ENCODE measurements at regions not wholly inside any gene's neighbourhood (a gene's known extent, or its start where the extent isn't known, plus 50 kb on each side); places are given as distances from the start of the nearest gene placed in this dataset.

DNA sequence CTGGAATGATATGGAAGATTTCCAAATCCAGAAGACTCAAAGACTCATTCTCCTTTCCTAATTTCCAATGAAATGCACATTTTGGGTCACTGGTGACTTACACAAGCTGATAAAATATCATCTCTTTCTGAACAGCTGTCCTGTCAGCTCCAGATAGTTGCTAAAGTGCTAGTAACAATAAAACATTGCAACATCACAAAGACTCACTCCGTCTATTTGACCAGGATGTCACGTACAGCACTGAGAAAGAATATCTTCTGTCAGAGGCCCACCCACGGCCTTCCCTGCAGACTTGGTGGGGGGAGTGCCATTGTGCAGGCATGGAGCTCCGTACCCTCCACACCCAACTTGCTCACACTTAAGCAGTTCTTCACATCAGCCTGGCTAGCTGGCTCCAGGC lies 78.9 kb upstream of the EGR2 start:
- Mint-ChIP-seq H3K27ac (ENCODE audit: unreplicated experiment) (no peak overlapping the region), H3K4me1 (ENCODE audit: unreplicated experiment) (no peaks in the 10 kb centered on the region), H3K9me3 (ENCODE audit: unreplicated experiment) (no peaks in the 10 kb centered on the region), H3K36me3 (ENCODE audit: low read depth, unreplicated experiment) (no peaks in the 10 kb centered on the region), H3K4me3 (ENCODE audit: unreplicated experiment) (no peak overlapping the region), H3K27me3 (ENCODE audit: unreplicated experiment) (peaks cover 1% of the 10 kb centered on the region)
- DNase-seq (ENCODE audit: low spot score): no peak
- TF ChIP-seq, protein P1, sequence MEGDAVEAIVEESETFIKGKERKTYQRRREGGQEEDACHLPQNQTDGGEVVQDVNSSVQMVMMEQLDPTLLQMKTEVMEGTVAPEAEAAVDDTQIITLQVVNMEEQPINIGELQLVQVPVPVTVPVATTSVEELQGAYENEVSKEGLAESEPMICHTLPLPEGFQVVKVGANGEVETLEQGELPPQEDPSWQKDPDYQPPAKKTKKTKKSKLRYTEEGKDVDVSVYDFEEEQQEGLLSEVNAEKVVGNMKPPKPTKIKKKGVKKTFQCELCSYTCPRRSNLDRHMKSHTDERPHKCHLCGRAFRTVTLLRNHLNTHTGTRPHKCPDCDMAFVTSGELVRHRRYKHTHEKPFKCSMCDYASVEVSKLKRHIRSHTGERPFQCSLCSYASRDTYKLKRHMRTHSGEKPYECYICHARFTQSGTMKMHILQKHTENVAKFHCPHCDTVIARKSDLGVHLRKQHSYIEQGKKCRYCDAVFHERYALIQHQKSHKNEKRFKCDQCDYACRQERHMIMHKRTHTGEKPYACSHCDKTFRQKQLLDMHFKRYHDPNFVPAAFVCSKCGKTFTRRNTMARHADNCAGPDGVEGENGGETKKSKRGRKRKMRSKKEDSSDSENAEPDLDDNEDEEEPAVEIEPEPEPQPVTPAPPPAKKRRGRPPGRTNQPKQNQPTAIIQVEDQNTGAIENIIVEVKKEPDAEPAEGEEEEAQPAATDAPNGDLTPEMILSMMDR (IDR thresholded peaks at IDR 0.05; ENCODE audit: unreplicated experiment): no peak

DNA sequence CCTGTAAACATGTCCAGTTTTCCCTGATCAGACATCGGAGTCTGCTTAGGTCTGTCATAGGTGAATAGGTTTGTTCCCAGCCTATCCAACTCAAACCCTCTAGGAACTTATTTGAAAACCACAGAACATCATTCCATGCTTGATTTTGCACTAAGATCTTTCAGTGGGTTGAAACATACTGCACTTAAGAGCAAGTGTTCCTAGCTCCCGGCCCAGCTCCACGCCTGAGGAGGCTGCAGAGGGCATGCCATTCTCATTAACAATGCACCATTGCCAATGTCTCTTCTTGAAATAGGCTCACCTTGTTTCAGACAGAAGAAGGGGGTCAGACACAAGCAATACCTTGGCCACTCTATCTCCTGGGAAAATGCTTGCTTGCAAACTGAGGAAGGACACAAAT lies 78.0 kb upstream of the EGR2 start:
- Mint-ChIP-seq H3K36me3 (ENCODE audit: low read depth, unreplicated experiment) (no peaks in the 10 kb centered on the region), H3K4me3 (ENCODE audit: unreplicated experiment) (no peak overlapping the region), H3K9me3 (ENCODE audit: unreplicated experiment) (no peaks in the 10 kb centered on the region), H3K4me1 (ENCODE audit: unreplicated experiment) (no peaks in the 10 kb centered on the region), H3K27ac (ENCODE audit: unreplicated experiment) (no peak overlapping the region), H3K27me3 (ENCODE audit: unreplicated experiment) (peaks cover 1% of the 10 kb centered on the region)
- no peak for DNase-seq (ENCODE audit: low spot score)
- TF ChIP-seq, protein P1 (IDR thresholded peaks at IDR 0.05; ENCODE audit: unreplicated experiment): no peak

DNA sequence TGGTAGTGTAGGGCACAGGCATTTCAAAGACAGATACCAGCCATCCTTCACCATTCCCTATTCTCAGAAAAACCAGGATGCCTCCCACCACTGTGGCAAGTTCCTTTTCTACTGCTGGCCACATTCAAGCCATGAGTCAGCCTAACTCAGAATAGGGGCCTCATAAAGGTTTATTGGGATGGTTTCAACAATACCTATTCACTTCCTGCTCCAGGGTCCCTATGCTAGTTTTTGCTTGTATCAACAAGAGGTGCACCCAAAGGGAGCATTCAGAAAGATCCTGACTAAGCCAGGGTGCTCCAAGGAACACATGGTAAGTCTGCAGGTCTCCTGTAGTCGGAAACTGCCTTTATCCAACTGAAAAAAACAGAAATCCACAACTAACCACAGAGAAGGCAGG lies 76.9 kb upstream of the EGR2 start:
- Mint-ChIP-seq H3K4me1 (ENCODE audit: unreplicated experiment) (no peaks in the 10 kb centered on the region), H3K36me3 (ENCODE audit: low read depth, unreplicated experiment) (no peaks in the 10 kb centered on the region), H3K4me3 (ENCODE audit: unreplicated experiment) (no peak overlapping the region), H3K9me3 (ENCODE audit: unreplicated experiment) (no peaks in the 10 kb centered on the region), H3K27ac (ENCODE audit: unreplicated experiment) (no peak overlapping the region), H3K27me3 (ENCODE audit: unreplicated experiment) (no peaks in the 10 kb centered on the region)
- DNase-seq (ENCODE audit: low spot score): no peak
- TF ChIP-seq, protein P1 (IDR thresholded peaks at IDR 0.05; ENCODE audit: unreplicated experiment): no peak

DNA sequence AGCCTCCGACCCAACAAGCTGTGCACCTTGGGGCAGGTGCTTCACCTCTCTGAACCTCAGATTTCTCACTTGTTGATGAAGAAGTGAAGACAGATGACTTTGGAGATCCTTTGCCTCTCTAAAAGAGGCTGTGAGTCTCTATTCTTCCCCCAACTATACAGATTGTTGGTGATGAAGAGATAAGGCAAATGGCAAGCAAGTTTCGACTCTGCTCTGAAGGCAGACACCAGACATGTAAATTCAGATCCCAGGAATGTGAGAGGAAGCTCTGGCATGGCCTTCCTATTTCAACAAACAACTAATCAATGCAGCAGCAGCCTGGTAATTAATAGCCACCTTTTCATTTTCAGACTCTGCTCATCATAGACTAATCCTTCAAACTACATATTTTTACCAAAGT lies 74.2 kb upstream of the EGR2 start:
- no peaks in the 10 kb centered on the region for H3K27me3 Mint-ChIP-seq (ENCODE audit: unreplicated experiment)
- no peak overlapping the region for H3K27ac Mint-ChIP-seq (ENCODE audit: unreplicated experiment)
- H3K36me3 Mint-ChIP-seq (ENCODE audit: low read depth, unreplicated experiment): no peaks in the 10 kb centered on the region
- H3K9me3 Mint-ChIP-seq (ENCODE audit: unreplicated experiment): no peaks in the 10 kb centered on the region
- peaks cover 8% of the 10 kb centered on the region for H3K4me1 Mint-ChIP-seq (ENCODE audit: unreplicated experiment)
- DNase-seq (ENCODE audit: low spot score): no peak
- TF ChIP-seq, protein P1 (IDR thresholded peaks at IDR 0.05; ENCODE audit: unreplicated experiment): no peak
- H3K4me3 Mint-ChIP-seq (ENCODE audit: unreplicated experiment): no peak overlapping the region

DNA sequence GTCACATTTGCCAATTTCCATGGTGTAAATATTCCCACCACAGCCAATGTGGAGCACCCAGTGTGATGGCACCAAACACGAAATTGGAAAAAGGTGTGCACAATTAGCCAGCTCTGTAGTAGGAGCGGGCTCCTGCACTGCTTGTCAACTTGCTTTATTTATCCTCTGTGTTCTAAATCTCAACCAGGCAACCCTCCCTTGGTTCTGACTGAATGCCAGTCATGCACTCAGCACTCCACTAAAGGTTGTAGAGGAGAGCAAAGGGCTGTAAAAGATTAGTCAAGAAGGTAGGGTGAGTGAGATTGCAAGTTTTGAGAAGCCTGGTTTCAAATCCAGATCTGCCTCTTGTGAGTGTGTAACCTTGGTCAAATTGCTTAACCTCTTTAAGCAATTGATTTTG lies 71.5 kb upstream of the EGR2 start:
- DNase-seq (ENCODE audit: low spot score): no peak
- Mint-ChIP-seq H3K27ac (ENCODE audit: unreplicated experiment) (no peak overlapping the region), H3K4me1 (ENCODE audit: unreplicated experiment) (peaks cover 8% of the 10 kb centered on the region), H3K9me3 (ENCODE audit: unreplicated experiment) (no peaks in the 10 kb centered on the region), H3K4me3 (ENCODE audit: unreplicated experiment) (no peak overlapping the region), H3K27me3 (ENCODE audit: unreplicated experiment) (no peaks in the 10 kb centered on the region), H3K36me3 (ENCODE audit: low read depth, unreplicated experiment) (no peaks in the 10 kb centered on the region)
- TF ChIP-seq, protein P1 (IDR thresholded peaks at IDR 0.05; ENCODE audit: unreplicated experiment): no peak

All from endothelial cell (in vitro differentiated cells).